Breast epithelium (tissue), 4 donors: ENCODE measurements at regions not wholly inside any gene's neighbourhood (a gene's known extent, or its start where the extent isn't known, plus 50 kb on each side); places are given as distances from the start of the nearest gene placed in this dataset.
"Not testable (repeated sequence)": the region's sequence is repeated elsewhere in the genome, so short reads cannot be mapped to it uniquely, and the experiment has no call there.

Experiments used
- DNase-seq, 2 donors: peaks; one replicate each; pipeline ENCODE4 v3.0.0-alpha.2; 2019; ENCODE audit warnings: low spot score in 2 of 2
- H3K27ac ChIP-seq, 2 donors: fragments of 200-600 bp; sonication (generic) in 1 of 2; one replicate each; pipeline ENCODE4 v1.5.1; 2016 to 2019; ENCODE audit warnings: mild to moderate bottlenecking in 1 of 2
- H3K27me3 ChIP-seq, 2 donors: fragments of 200-600 bp; sonication (generic) in 1 of 2; one replicate each; pipeline versions ENCODE4 v1.5.1 to v1.6.0; 2017 to 2019; ENCODE audit warnings: control low read depth in 1 of 2, mild to moderate bottlenecking in 1 of 2
- H3K36me3 ChIP-seq: fragments of 200-600 bp; one replicate; pipeline ENCODE4 v1.5.1; 2019
- H3K4me1 ChIP-seq, 2 donors: fragments of 200-600 bp; sonication (generic); one replicate each; pipeline ENCODE4 v1.5.1; 2016 to 2019; ENCODE audit warnings: control low read depth in 1 of 2
- H3K4me3 ChIP-seq, 3 donors: fragments of 200-600 bp; sonication (generic); 1 replicate in 2 of 3; 2 replicates in 1 of 3; pipeline ENCODE4 v1.5.1; 2016 to 2019; ENCODE audit warnings: mild to moderate bottlenecking in 3 of 3, moderate library complexity in 2 of 3
- H3K9me3 ChIP-seq, 2 donors: fragments of 200-600 bp; sonication (generic) in 1 of 2; one replicate each; pipeline ENCODE4 v1.5.1; 2016 to 2019; ENCODE audit warnings: control low read depth in 1 of 2
- CTCF ChIP-seq, 3 donors: fragments of 450-650 bp; IDR thresholded peaks; one replicate each; pipeline ENCODE4 v1.5.1; 2016 to 2017; ENCODE audit warnings: antibody characterized with exemption in 3 of 3, mild to moderate bottlenecking in 3 of 3, moderate library complexity in 3 of 3
- POLR2A ChIP-seq: fragments of 450-650 bp; IDR thresholded peaks from one replicate; pipeline ENCODE4 v1.6.1; 2016; ENCODE audit warnings: antibody characterized with exemption, mild to moderate bottlenecking, moderate library complexity
- POLR2AphosphoS5 ChIP-seq, 3 donors: sonication (generic); formaldehyde crosslinking; IDR thresholded peaks; one replicate each; pipeline ENCODE4 v1.6.1; 2017; ENCODE audit warnings: antibody characterized with exemption in 3 of 3
- intact Hi-C: fragments of 100-400 bp; cut with DNase I; formaldehyde crosslinking; loops from one replicate; pipeline ENCODE4 v1.15.1; 2023; ENCODE audit warnings: low total_unique reads

GRCh38 chr14:55838529-55839052 is 258.6 kb downstream of the KTN1 start:
- intact Hi-C loops, result no loop called here
- DNase-seq, result no peak
- TF ChIP-seq POLR2AphosphoS5 (IDR thresholded peaks at IDR 0.05), result no peak
- TF ChIP-seq POLR2A, result no peak
- TF ChIP-seq CTCF (IDR thresholded peaks at IDR 0.05), result no peak

GRCh38 chr14:55839301-55839947 is 259.4 kb downstream of the KTN1 start:
- intact Hi-C loops, H3K36me3 ChIP-seq, DNase-seq, H3K27ac ChIP-seq, H3K27me3 ChIP-seq, H3K4me3 ChIP-seq, H3K4me1 ChIP-seq, H3K9me3 ChIP-seq: not testable (repeated sequence)

More at GRCh38 chr14:55838529-55839052, 258.6 kb downstream of the KTN1 start:
- Histone ChIP-seq H3K36me3 (no peaks in the 10 kb centered on the region), H3K4me3 (no peak overlapping the region), H3K27ac (no peak overlapping the region), H3K4me1 (no peaks in the 10 kb centered on the region), H3K27me3 (no peaks in the 10 kb centered on the region), H3K9me3 (no peaks in the 10 kb centered on the region)

- Histone ChIP-seq H3K4me3 (no peak overlapping the region), H3K27me3 (no peaks in the 10 kb centered on the region), H3K36me3 (no peaks in the 10 kb centered on the region), H3K4me1 (no peaks in the 10 kb centered on the region), H3K27ac (no peak overlapping the region), H3K9me3 (no peaks in the 10 kb centered on the region)
- TF ChIP-seq CTCF (IDR thresholded peaks at IDR 0.05) (no peak), POLR2A (no peak), POLR2AphosphoS5 (IDR thresholded peaks at IDR 0.05) (no peak)
- intact Hi-C loops, result no loop called here
- DNase-seq, result no peak
These were observed 260.8 kb downstream of the KTN1 start for GRCh38 chr14:55840821-55841220.

- H3K4me1 ChIP-seq, result no peaks in the 10 kb centered on the region
- TF ChIP-seq POLR2A (no peak), CTCF (IDR thresholded peaks at IDR 0.05) (no peak), POLR2AphosphoS5 (IDR thresholded peaks at IDR 0.05) (no peak)
- H3K9me3 ChIP-seq, result no peaks in the 10 kb centered on the region
- H3K27me3 ChIP-seq, result no peaks in the 10 kb centered on the region
- H3K27ac ChIP-seq, result no peak overlapping the region
- no peak for DNase-seq
- H3K36me3 ChIP-seq, result no peaks in the 10 kb centered on the region
- intact Hi-C loops, result no loop called here
- H3K4me3 ChIP-seq, result no peak overlapping the region
These were observed 261.6 kb downstream of the KTN1 start for GRCh38 chr14:55841625-55842024.

GRCh38 chr14:55843718-55844403 is 263.9 kb downstream of the KTN1 start:
- no peak overlapping the region for H3K27ac ChIP-seq
- no peak for TF ChIP-seq CTCF (IDR thresholded peaks at IDR 0.05)
- TF ChIP-seq POLR2AphosphoS5 (IDR thresholded peaks at IDR 0.05), result no peak
- no peak for TF ChIP-seq POLR2A
- no peaks in the 10 kb centered on the region for H3K9me3 ChIP-seq
- no peaks in the 10 kb centered on the region for H3K36me3 ChIP-seq
- intact Hi-C loops, result no loop called here
- no peaks in the 10 kb centered on the region for H3K27me3 ChIP-seq
- no peaks in the 10 kb centered on the region for H3K4me1 ChIP-seq
- no peak for DNase-seq
- no peak overlapping the region for H3K4me3 ChIP-seq
